ENCODE measurements at regions not wholly inside any gene's neighbourhood (a gene's known extent, or its start where the extent isn't known, plus 50 kb on each side); places are given as distances from the start of the nearest gene placed in this dataset.

DNA sequence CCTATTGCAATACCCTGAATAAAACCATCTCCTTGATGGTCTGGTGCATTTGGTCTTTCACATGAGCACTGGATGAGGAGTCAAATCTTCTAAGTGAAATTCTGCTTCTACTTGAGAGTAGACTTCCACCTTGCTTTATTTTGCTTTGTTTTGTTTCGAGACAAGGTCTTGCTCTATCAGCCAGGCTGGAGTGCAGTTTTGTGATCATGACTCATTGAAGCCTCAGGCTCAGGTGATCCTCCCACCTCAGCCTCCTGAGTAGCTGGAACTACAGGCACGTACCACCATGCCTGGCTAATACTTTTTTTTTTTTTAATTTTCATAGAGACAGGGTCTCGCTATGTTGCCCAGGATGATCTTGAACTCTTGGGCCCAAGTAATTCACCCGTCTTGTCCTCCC lies 65.8 kb upstream of the F3 start:
- TF ChIP-seq, protein P1, sequence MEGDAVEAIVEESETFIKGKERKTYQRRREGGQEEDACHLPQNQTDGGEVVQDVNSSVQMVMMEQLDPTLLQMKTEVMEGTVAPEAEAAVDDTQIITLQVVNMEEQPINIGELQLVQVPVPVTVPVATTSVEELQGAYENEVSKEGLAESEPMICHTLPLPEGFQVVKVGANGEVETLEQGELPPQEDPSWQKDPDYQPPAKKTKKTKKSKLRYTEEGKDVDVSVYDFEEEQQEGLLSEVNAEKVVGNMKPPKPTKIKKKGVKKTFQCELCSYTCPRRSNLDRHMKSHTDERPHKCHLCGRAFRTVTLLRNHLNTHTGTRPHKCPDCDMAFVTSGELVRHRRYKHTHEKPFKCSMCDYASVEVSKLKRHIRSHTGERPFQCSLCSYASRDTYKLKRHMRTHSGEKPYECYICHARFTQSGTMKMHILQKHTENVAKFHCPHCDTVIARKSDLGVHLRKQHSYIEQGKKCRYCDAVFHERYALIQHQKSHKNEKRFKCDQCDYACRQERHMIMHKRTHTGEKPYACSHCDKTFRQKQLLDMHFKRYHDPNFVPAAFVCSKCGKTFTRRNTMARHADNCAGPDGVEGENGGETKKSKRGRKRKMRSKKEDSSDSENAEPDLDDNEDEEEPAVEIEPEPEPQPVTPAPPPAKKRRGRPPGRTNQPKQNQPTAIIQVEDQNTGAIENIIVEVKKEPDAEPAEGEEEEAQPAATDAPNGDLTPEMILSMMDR (conservative IDR thresholded peaks at IDR 0.05), result no peak
- no peak overlapping the region for H3K27ac ChIP-seq

DNA sequence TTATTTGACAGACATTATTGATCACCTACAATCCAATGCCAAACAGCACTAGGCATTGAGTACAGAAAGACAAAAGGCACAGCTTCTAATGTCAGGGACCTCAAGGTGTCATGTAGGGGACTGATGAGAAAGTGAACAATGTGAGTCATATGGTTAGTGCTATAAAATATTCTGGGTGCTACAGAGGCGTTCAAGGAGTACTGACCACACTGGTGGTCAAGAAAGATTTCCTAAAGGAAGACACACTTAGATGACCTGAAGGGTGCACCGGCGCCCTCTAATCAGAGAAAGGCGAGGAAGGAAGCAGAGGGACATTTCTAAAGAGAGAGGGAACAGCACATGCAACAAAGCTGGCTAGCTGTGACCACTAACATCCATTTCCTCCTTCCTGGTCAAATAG lies 64.9 kb upstream of the F3 start:
- no peak overlapping the region for H3K27ac ChIP-seq
- TF ChIP-seq, protein P1 (conservative IDR thresholded peaks at IDR 0.05), result no peak

DNA sequence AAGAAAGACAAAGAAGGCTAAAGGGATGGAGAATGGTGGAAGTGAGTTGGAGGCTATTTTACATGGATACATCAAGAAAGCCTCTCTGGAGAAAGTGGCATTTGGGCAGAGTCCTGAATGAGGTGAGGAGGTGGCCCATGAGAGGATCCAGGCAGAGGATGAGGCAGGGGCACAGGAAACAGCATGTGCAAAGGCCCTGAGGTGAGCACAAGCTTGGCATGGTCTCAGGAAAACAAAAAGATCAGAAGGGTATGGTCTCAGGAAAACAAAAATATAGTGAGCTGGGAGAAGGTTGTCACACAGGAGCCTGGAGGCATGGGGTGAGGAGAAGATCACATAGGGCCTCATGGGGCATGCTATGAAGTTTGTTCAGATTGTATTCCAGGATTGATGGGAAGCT lies 62.1 kb upstream of the F3 start:
- TF ChIP-seq, protein P1 (conservative IDR thresholded peaks at IDR 0.05), result no peak
- H3K27ac ChIP-seq, result no peak overlapping the region

DNA sequence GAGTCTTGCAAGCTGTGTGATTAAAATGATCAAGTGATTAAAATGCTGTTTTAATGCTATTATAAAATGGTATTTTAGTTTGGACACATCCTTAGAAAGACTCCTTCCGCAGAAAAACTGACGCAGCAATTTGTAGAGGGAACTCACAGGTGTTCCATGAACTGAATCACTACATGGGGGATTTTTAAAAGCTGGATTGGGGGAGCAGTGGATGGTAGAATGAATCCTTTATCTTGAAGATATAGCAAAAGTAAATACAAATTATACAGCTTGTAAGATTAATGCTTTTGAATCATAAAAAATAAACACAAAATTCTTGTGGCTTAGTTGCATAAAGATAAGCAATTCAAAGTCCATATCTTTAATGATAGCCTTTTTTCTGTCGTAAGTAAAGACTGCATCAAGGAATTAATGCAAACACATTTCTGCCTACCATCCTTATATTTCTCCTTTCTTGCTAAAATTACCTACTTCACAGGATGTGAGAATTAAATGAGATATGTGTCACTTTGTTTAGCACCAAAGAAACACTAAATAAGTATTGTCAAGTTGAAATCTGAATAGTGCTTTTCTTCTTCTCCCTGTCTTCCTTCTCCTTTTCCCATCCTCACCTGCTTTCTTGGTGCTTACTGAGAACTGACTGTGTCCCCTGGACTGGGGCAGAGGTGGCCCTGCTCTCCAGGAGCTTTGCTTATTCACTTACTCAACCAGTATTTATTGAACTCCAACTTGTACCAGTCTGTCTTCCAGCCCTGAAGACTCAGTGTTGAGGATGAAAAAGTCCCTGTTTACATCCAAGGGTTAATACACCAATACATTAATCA lies 61.5 kb upstream of the F3 start:
- TF ChIP-seq, protein P1 (conservative IDR thresholded peaks at IDR 0.05), result no peak
- no peak overlapping the region for H3K27ac ChIP-seq

DNA sequence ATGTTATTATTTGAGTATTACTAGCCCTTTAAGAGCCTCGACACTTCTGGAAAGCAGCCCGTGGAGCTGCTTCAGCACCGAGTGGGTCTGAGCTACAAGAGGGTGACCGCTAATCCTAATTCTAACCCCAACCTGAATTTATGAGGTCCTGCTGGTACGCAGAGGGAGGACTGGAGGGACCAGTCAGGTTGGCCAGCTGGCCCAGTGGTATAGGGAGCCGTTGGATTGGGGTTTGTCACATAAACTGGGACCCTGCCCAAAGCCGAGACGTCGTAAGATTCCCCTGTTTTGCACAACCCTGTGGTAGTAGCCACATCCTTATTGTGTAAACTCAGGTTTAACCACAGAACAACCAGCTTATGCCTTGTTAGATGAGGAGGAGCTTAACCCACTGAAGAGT lies 60.8 kb upstream of the F3 start:
- no peak overlapping the region for H3K27ac ChIP-seq
- TF ChIP-seq, protein P1 (conservative IDR thresholded peaks at IDR 0.05), result no peak

DNA sequence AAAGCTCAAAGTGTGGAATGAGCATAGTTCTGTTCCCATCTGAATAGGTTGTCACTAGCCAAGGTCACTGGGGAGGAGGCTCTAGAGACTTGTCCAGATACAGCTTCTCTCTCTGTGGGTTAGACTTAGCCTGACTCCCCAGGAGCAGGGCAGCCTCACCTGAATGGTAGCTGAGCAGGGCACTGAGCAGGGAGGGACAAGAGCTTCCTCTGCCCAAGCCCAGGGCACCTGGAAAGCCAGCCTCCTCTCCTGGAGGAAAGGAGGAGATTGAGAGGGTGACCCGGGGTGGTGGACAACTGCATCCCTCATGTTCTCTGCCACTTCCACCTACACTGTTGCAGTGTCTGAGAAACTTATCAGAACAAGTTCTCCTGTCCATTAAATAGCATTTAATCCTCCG lies 59.0 kb upstream of the F3 start:
- H3K27ac ChIP-seq, result no peak overlapping the region
- TF ChIP-seq, protein P1 (conservative IDR thresholded peaks at IDR 0.05), result no peak

DNA sequence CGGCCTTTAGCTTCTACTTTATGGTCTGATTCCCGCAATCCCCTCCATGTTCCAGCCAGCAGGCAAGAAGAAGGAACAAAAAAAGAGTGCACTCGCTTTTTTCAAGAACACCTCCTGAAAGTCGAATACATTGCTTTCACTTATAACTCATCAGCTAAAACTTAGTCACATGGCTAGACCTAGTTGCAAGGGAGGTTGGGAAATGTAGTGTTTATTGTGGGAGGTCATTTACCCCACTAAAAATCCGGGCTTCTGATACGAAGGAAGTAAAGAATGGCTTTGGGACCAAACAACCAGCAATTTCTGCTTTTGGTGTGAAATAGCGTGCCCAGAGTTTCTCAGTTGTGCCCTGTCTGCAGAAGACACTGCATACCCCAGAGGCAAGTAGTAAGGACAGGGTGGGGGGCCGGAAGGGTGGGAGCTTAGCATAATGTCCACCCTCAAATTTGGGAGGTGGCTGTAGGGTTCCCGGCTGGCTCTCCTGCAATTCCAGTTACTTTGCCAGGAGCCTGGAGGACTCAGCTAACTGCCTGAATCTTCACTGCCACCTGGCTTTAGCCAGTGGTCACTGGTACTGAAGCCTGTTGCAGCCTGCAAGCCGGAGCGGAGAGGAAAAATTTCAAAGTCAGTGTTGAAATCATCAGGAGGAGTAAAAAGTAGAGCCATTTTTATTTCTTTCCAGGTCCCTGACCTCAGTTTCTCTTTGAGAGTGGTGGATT lies 57.7 kb upstream of the F3 start:
- no peak overlapping the region for H3K27ac ChIP-seq
- TF ChIP-seq, protein P1 (conservative IDR thresholded peaks at IDR 0.05), result peak; percentile 71

Measured in VCaP (cell line).